Endodermal cell (in vitro differentiated cells): ENCODE measurements at regions not wholly inside any gene's neighbourhood (a gene's known extent, or its start where the extent isn't known, plus 50 kb on each side); places are given as distances from the start of the nearest gene placed in this dataset.

ENCODE experiments used
- DNase-seq: peaks from one replicate; pipeline ENCODE4 v3.0.0-alpha.2; 2017
- H3K27ac ChIP-seq: 2 replicates; pipeline ENCODE4 v1.5.1; 2013; ENCODE audit warnings: mild to moderate bottlenecking, low read depth, low read length, moderate library complexity
- H3K27me3 ChIP-seq: 2 replicates; pipeline ENCODE4 v1.6.1; 2013; ENCODE audit warnings: mild to moderate bottlenecking, low read length, moderate library complexity; ENCODE audit not compliant: insufficient read depth, control insufficient read depth, poor library complexity, severe bottlenecking
- H3K36me3 ChIP-seq: 2 replicates; pipeline ENCODE4 v1.7.0; 2013; ENCODE audit warnings: mild to moderate bottlenecking, low read length, moderate library complexity; ENCODE audit not compliant: control insufficient read depth, insufficient read depth
- H3K4me1 ChIP-seq: one replicate; pipeline ENCODE4 v1.7.0; 2013; ENCODE audit warnings: low read length; ENCODE audit not compliant: control insufficient read depth, insufficient read depth
- H3K4me3 ChIP-seq: 2 replicates; pipeline ENCODE4 v1.5.1; 2013; ENCODE audit warnings: mild to moderate bottlenecking, low read length, moderate library complexity
- H3K9ac ChIP-seq: 2 replicates; pipeline ENCODE4 v1.6.1; 2013; ENCODE audit warnings: mild to moderate bottlenecking, low read length, moderate library complexity; ENCODE audit not compliant: poor library complexity, severe bottlenecking; ENCODE audit errors: extremely low read depth
- H3K9me3 ChIP-seq: 2 replicates; pipeline ENCODE4 v1.6.1; 2013; ENCODE audit warnings: mild to moderate bottlenecking, low read length, moderate library complexity; ENCODE audit not compliant: control insufficient read depth
- H3K27ac Mint-ChIP-seq: 2 replicates; pipeline ENCODE4 v1.8.0; 2020; ENCODE audit warnings: mixed read lengths
- H3K27me3 Mint-ChIP-seq: 2 replicates; pipeline ENCODE4 v1.8.0; 2021; ENCODE audit warnings: mild to moderate bottlenecking, mixed read lengths; ENCODE audit not compliant: insufficient read depth
- H3K36me3 Mint-ChIP-seq: 2 replicates; pipeline ENCODE4 v1.8.0; 2020; ENCODE audit warnings: low read depth, mixed read lengths
- H3K4me1 Mint-ChIP-seq: 2 replicates; pipeline ENCODE4 v1.8.0; 2020; ENCODE audit warnings: mixed read lengths
- H3K4me3 Mint-ChIP-seq: 2 replicates; pipeline ENCODE4 v1.8.0; 2020; ENCODE audit warnings: mild to moderate bottlenecking, moderate library complexity, mixed read lengths
- H3K9me3 Mint-ChIP-seq: 2 replicates; pipeline ENCODE4 v1.8.0; 2020; ENCODE audit warnings: mild to moderate bottlenecking, mixed read lengths
- CTCF ChIP-seq: fragments of 200-600 bp; sonication (generic); conservative IDR thresholded peaks from 2 replicates; pipeline ENCODE4 v1.5.0; 2021; ENCODE audit warnings: antibody characterized with exemption, mild to moderate bottlenecking
- WGBS, 2 experiments: methylation state at CpG; one replicate each; pipeline versions ENCODE4 v1.1.5 to v1.1.7; 2013; ENCODE audit warnings: missing lambda C conversion rate in 2 of 2, mixed read lengths in 1 of 2; ENCODE audit not compliant: insufficient coverage in 1 of 2, insufficient read length in 1 of 2; 5-methylcytosine and 5-hydroxymethylcytosine counted together

GRCh38 chr5:3187771-3188425, 407.7 kb upstream of the IRX1 start:
- no peak for TF ChIP-seq CTCF
- H3K27me3 Mint-ChIP-seq: peaks cover 7% of the 10 kb centered on the region
- no peaks in the 10 kb centered on the region for H3K9me3 Mint-ChIP-seq
- H3K27ac Mint-ChIP-seq: no peak overlapping the region
- no peak overlapping the region for H3K4me3 Mint-ChIP-seq
- no peaks in the 10 kb centered on the region for H3K36me3 ChIP-seq
- H3K27me3 ChIP-seq: no peaks in the 10 kb centered on the region
- no peaks in the 10 kb centered on the region for H3K4me1 ChIP-seq
- H3K4me3 ChIP-seq: no peak overlapping the region
- 93 to 94% methylated on average over 10 to 28 of the region's 28 CpGs for WGBS, 2 experiments
- H3K36me3 Mint-ChIP-seq: no peaks in the 10 kb centered on the region
- H3K27ac ChIP-seq: no peak overlapping the region
- no peak for DNase-seq
- H3K9ac ChIP-seq: no peak overlapping the region
- no peaks in the 10 kb centered on the region for H3K9me3 ChIP-seq
- no peaks in the 10 kb centered on the region for H3K4me1 Mint-ChIP-seq

GRCh38 chr5:3186736-3187405, 408.8 kb upstream of the IRX1 start:
- no peak for DNase-seq
- peaks cover 7% of the 10 kb centered on the region for H3K27me3 Mint-ChIP-seq

GRCh38 chr5:3186156-3186555, 409.5 kb upstream of the IRX1 start:
- no peak overlapping the region for H3K4me3 Mint-ChIP-seq
- H3K36me3 ChIP-seq: no peaks in the 10 kb centered on the region
- DNase-seq: no peak
- TF ChIP-seq CTCF: no peak
- H3K4me1 ChIP-seq: no peaks in the 10 kb centered on the region
- no peak overlapping the region for H3K4me3 ChIP-seq
- no peaks in the 10 kb centered on the region for H3K36me3 Mint-ChIP-seq
- H3K9me3 Mint-ChIP-seq: no peaks in the 10 kb centered on the region
- no peaks in the 10 kb centered on the region for H3K9me3 ChIP-seq
- no peak overlapping the region for H3K9ac ChIP-seq
- no peak overlapping the region for H3K27ac Mint-ChIP-seq
- H3K27me3 Mint-ChIP-seq: peaks cover 7% of the 10 kb centered on the region
- no peaks in the 10 kb centered on the region for H3K27me3 ChIP-seq
- H3K27ac ChIP-seq: no peak overlapping the region
- 81% methylated on average over 6 of the region's 7 CpGs; no CpG with 5 or more reads in 1 of the 2 experiments for WGBS, 2 experiments
- no peaks in the 10 kb centered on the region for H3K4me1 Mint-ChIP-seq

More at GRCh38 chr5:3186736-3187405, 408.8 kb upstream of the IRX1 start:
- Histone ChIP-seq H3K4me3 (no peak overlapping the region), H3K9me3 (no peaks in the 10 kb centered on the region), H3K9ac (no peak overlapping the region), H3K27ac (no peak overlapping the region), H3K36me3 (no peaks in the 10 kb centered on the region), H3K27me3 (no peaks in the 10 kb centered on the region), H3K4me1 (no peaks in the 10 kb centered on the region)
- no peaks in the 10 kb centered on the region for H3K36me3 Mint-ChIP-seq
- no peak overlapping the region for H3K27ac Mint-ChIP-seq
- whole genome bisulfite sequencing, 2 experiments: 82 to 87% methylated on average over 5 to 12 of the region's 12 CpGs
- TF ChIP-seq CTCF: no peak
- no peaks in the 10 kb centered on the region for H3K4me1 Mint-ChIP-seq
- no peak overlapping the region for H3K4me3 Mint-ChIP-seq
- no peaks in the 10 kb centered on the region for H3K9me3 Mint-ChIP-seq
